Peyer's patch (tissue), 4 donors: ENCODE measurements at regions not wholly inside any gene's neighbourhood (a gene's known extent, or its start where the extent isn't known, plus 50 kb on each side); places are given as distances from the start of the nearest gene placed in this dataset.
A peak's percentile ranks its signal among the peaks of the same experiment; 100 is the strongest.
"Not testable (repeated sequence)": the region's sequence is repeated elsewhere in the genome, so short reads cannot be mapped to it uniquely, and the experiment has no call there.

Source experiments
- POLR2A ChIP-seq, 2 donors: fragments of 450-650 bp; IDR thresholded peaks; one replicate each; pipeline ENCODE4 v1.5.1; 2017; ENCODE audit warnings: antibody characterized with exemption in 2 of 2, mild to moderate bottlenecking in 2 of 2, moderate library complexity in 2 of 2
- TF ChIP-seq, protein P1 (sequence below), 6 experiments: fragments of 450-650 bp in 4 of 6; fragments of 200-600 bp in 2 of 6; sonication (generic) in 1 of 6; IDR thresholded peaks; one replicate each; pipeline ENCODE4 v1.5.1; 2017 to 2019; ENCODE audit warnings: antibody characterized with exemption in 6 of 6, mild to moderate bottlenecking in 3 of 6, moderate library complexity in 1 of 6

DNA sequence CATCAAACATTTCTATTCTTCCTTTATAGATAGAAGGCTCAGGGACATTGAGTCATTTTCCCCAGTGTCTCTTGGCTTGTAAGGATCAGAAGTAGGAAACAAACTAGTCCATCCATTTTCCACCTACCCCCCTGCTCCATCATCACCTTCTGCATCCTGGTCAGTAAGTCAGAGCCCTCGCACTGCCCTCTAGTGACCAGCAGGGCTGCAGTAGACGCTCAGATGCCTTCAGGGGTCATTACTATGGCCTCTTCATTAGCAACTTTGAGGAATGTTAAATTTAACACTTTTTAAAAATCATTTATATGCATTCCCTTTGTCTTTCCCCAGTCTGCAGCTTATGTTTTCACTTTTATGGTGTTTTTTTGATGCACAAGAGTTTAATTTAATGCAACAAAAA lies 228.4 kb upstream of the PRSS1 start:
- TF ChIP-seq, protein P1, sequence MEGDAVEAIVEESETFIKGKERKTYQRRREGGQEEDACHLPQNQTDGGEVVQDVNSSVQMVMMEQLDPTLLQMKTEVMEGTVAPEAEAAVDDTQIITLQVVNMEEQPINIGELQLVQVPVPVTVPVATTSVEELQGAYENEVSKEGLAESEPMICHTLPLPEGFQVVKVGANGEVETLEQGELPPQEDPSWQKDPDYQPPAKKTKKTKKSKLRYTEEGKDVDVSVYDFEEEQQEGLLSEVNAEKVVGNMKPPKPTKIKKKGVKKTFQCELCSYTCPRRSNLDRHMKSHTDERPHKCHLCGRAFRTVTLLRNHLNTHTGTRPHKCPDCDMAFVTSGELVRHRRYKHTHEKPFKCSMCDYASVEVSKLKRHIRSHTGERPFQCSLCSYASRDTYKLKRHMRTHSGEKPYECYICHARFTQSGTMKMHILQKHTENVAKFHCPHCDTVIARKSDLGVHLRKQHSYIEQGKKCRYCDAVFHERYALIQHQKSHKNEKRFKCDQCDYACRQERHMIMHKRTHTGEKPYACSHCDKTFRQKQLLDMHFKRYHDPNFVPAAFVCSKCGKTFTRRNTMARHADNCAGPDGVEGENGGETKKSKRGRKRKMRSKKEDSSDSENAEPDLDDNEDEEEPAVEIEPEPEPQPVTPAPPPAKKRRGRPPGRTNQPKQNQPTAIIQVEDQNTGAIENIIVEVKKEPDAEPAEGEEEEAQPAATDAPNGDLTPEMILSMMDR (IDR thresholded peaks at IDR 0.05), result peak in 2 of 6 experiments; percentile 21 to 24
- not testable (repeated sequence) for TF ChIP-seq POLR2A (IDR thresholded peaks at IDR 0.05)
